Esophagus muscularis mucosa (tissue), 4 donors: ENCODE measurements at regions not wholly inside any gene's neighbourhood (a gene's known extent, or its start where the extent isn't known, plus 50 kb on each side); places are given as distances from the start of the nearest gene placed in this dataset.
A peak's percentile ranks its signal among the peaks of the same experiment; 100 is the strongest.

Experiments used
- DNase-seq: peaks from one replicate; pipeline ENCODE4 v3.0.0-alpha.2; 2017; ENCODE audit errors: extremely low spot score
- H3K27ac ChIP-seq, 4 donors: fragments of 200-600 bp; sonication (generic); replicated peaks in 1 of 4; 1 replicate in 3 of 4; 2 replicates in 1 of 4; pipeline ENCODE4 v1.5.1; 2016 to 2019; ENCODE audit warnings: mild to moderate bottlenecking in 1 of 4
- H3K27me3 ChIP-seq, 4 donors: fragments of 200-600 bp; sonication (generic); one replicate each; pipeline versions ENCODE4 v1.5.1 to v1.6.0; 2016 to 2019
- H3K36me3 ChIP-seq, 4 donors: fragments of 200-600 bp; sonication (generic); one replicate each; pipeline ENCODE4 v1.5.1; 2016 to 2019
- H3K4me1 ChIP-seq, 4 donors: fragments of 200-600 bp; sonication (generic); one replicate each; pipeline ENCODE4 v1.5.1; 2016 to 2019
- H3K4me3 ChIP-seq, 4 donors: fragments of 200-600 bp; sonication (generic); 1 replicate in 2 of 4; 2 replicates in 2 of 4; pipeline ENCODE4 v1.5.1; 2016 to 2019; ENCODE audit warnings: mild to moderate bottlenecking in 4 of 4, moderate library complexity in 1 of 4
- H3K9me3 ChIP-seq, 4 donors: fragments of 200-600 bp; sonication (generic); 1 replicate in 3 of 4; 2 replicates in 1 of 4; pipeline ENCODE4 v1.5.1; 2016 to 2019
- CTCF ChIP-seq, 3 experiments: fragments of 200-600 bp in 2 of 3; fragments of 450-650 bp in 1 of 3; sonication (generic) in 2 of 3; IDR thresholded peaks; one replicate each; pipeline ENCODE4 v1.5.1; 2017 to 2019; ENCODE audit warnings: antibody characterized with exemption in 3 of 3, mild to moderate bottlenecking in 2 of 3, moderate library complexity in 1 of 3
- EP300 ChIP-seq: sonication (generic); formaldehyde crosslinking; IDR thresholded peaks from one replicate; pipeline ENCODE4 v1.6.1; 2017; ENCODE audit warnings: antibody characterized with exemption
- POLR2A ChIP-seq: fragments of 450-650 bp; IDR thresholded peaks from one replicate; pipeline ENCODE4 v1.6.1; 2017; ENCODE audit warnings: antibody characterized with exemption, moderate library complexity, mild to moderate bottlenecking, low read depth
- POLR2AphosphoS5 ChIP-seq, 2 donors: sonication (generic); formaldehyde crosslinking; IDR thresholded peaks; one replicate each; pipeline ENCODE4 v1.6.1; 2017; ENCODE audit warnings: antibody characterized with exemption in 2 of 2
- WGBS: methylation state at CpG from one replicate; pipeline ENCODE4 v1.1.5; 2018; 5-methylcytosine and 5-hydroxymethylcytosine counted together
- intact Hi-C: fragments of 100-400 bp; cut with DNase I; formaldehyde crosslinking; loops from one replicate; pipeline ENCODE4 v1.15.1; 2023

GRCh38 chr18:79616651-79617510, 62.7 kb upstream of the CTDP1 start:
- WGBS, result 71% methylated on average over 1 of the region's 89 CpGs
- H3K9me3 ChIP-seq, result no peaks in the 10 kb centered on the region
- intact Hi-C loops, result no loop called here
- no peak for TF ChIP-seq CTCF (IDR thresholded peaks at IDR 0.05)
- TF ChIP-seq POLR2A, result no peak
- no peak for TF ChIP-seq EP300
- TF ChIP-seq POLR2AphosphoS5 (IDR thresholded peaks at IDR 0.05), result no peak
- peaks cover 0 to 27% (median 0%) of the 10 kb centered on the region in 4 donors for H3K27me3 ChIP-seq
- peaks cover 3 to 7% (median 7%) of the 10 kb centered on the region in 4 donors for H3K4me1 ChIP-seq
- peak overlapping the region; percentile 25 to 51 (median 38) for H3K4me3 ChIP-seq
- H3K27ac ChIP-seq, result no peak overlapping the region
- DNase-seq, result no peak
- H3K36me3 ChIP-seq, result no peaks in the 10 kb centered on the region

- no peak for TF ChIP-seq CTCF (IDR thresholded peaks at IDR 0.05)
- TF ChIP-seq POLR2AphosphoS5 (IDR thresholded peaks at IDR 0.05), result no peak
- TF ChIP-seq EP300, result no peak
- TF ChIP-seq POLR2A, result no peak
- 83% methylated on average over 22 of the region's 79 CpGs for WGBS
- H3K4me1 ChIP-seq, result peaks cover 3 to 7% (median 7%) of the 10 kb centered on the region in 4 donors
- no peak for DNase-seq
- no peaks in the 10 kb centered on the region for H3K36me3 ChIP-seq
- peaks cover 0 to 22% (median 0%) of the 10 kb centered on the region in 4 donors for H3K27me3 ChIP-seq
- intact Hi-C loops, result no loop called here
- H3K4me3 ChIP-seq, result no peak overlapping the region
- H3K27ac ChIP-seq, result no peak overlapping the region
- H3K9me3 ChIP-seq, result no peaks in the 10 kb centered on the region
Measured at GRCh38 chr18:79617511-79618500, 61.8 kb upstream of the CTDP1 start.

- WGBS, result 64% methylated on average over 20 of the region's 20 CpGs
- peaks cover 3 to 15% (median 11%) of the 10 kb centered on the region in 4 donors for H3K4me1 ChIP-seq
- no peak for DNase-seq
- H3K4me3 ChIP-seq, result no peak overlapping the region
- no peak for TF ChIP-seq CTCF (IDR thresholded peaks at IDR 0.05)
- TF ChIP-seq EP300, result no peak
- no peak for TF ChIP-seq POLR2AphosphoS5 (IDR thresholded peaks at IDR 0.05)
- TF ChIP-seq POLR2A, result no peak
- intact Hi-C loops, result no loop called here
- H3K27me3 ChIP-seq, result peaks cover 0 to 22% (median 0%) of the 10 kb centered on the region in 4 donors
- H3K9me3 ChIP-seq, result no peaks in the 10 kb centered on the region
- H3K27ac ChIP-seq, result no peak overlapping the region
- H3K36me3 ChIP-seq, result no peaks in the 10 kb centered on the region
Measured at GRCh38 chr18:79620576-79621165, 58.9 kb upstream of the CTDP1 start.

GRCh38 chr18:79621501-79621900, 58.1 kb upstream of the CTDP1 start:
- peaks cover 2 to 13% (median 9%) of the 10 kb centered on the region in 4 donors for H3K4me1 ChIP-seq
- no peak overlapping the region for H3K4me3 ChIP-seq
- TF ChIP-seq POLR2A (no peak), CTCF (IDR thresholded peaks at IDR 0.05) (no peak), POLR2AphosphoS5 (IDR thresholded peaks at IDR 0.05) (no peak), EP300 (no peak)
- no peaks in the 10 kb centered on the region for H3K9me3 ChIP-seq
- DNase-seq, result no peak
- intact Hi-C loops, result no loop called here
- WGBS, result 90% methylated on average over 13 of the region's 14 CpGs
- peaks cover 0 to 29% (median 0%) of the 10 kb centered on the region in 4 donors for H3K27me3 ChIP-seq
- H3K27ac ChIP-seq, result no peak overlapping the region
- H3K36me3 ChIP-seq, result no peaks in the 10 kb centered on the region
